GM12875 (cell line): ENCODE measurements at regions not wholly inside any gene's neighbourhood (a gene's known extent, or its start where the extent isn't known, plus 50 kb on each side); places are given as distances from the start of the nearest gene placed in this dataset.

Source experiments
- H3K4me3 ChIP-seq: one replicate; pipeline ENCODE4 v1.5.1; 2011; ENCODE audit warnings: low read depth, low read length, control low read depth
- CTCF ChIP-seq: IDR thresholded peaks from 2 replicates; pipeline ENCODE4 v1.5.1; 2011; ENCODE audit warnings: low read depth, mild to moderate bottlenecking, control low read depth, inconsistent platforms, low read length, moderate library complexity, borderline replicate concordance; ENCODE audit not compliant: insufficient read depth

GRCh38 chr1:229199261-229200243 is 71.4 kb upstream of the RAB4A start:
- no peak for TF ChIP-seq CTCF
- no peak overlapping the region for H3K4me3 ChIP-seq

- no peak for TF ChIP-seq CTCF
- H3K4me3 ChIP-seq: no peak overlapping the region
These were observed 67.7 kb upstream of the RAB4A start for GRCh38 chr1:229203030-229203751.

- TF ChIP-seq CTCF: no peak
- H3K4me3 ChIP-seq: no peak overlapping the region
These were observed 66.8 kb upstream of the RAB4A start for GRCh38 chr1:229203991-229204632.

GRCh38 chr1:229204921-229205777 is 65.8 kb upstream of the RAB4A start:
- no peak for TF ChIP-seq CTCF
- H3K4me3 ChIP-seq: no peak overlapping the region

GRCh38 chr1:229205854-229206253 is 65.1 kb upstream of the RAB4A start:
- TF ChIP-seq CTCF: no peak
- H3K4me3 ChIP-seq: no peak overlapping the region

- TF ChIP-seq CTCF: no peak
- no peak overlapping the region for H3K4me3 ChIP-seq
These were observed 63.0 kb upstream of the RAB4A start for GRCh38 chr1:229207916-229208315.
